HepG2 (cell line): ENCODE measurements at regions not wholly inside any gene's neighbourhood (a gene's known extent, or its start where the extent isn't known, plus 50 kb on each side); places are given as distances from the start of the nearest gene placed in this dataset.

Experiments
- ATAC-seq: fragments of 200-7000 bp; cut with Tn5 transposase; 3 replicates; pipeline ENCODE4 v1.9.1; 2020; ENCODE audit warnings: mild to moderate bottlenecking, moderate library complexity
- BruUV-seq: library from RNA; stranded (reverse); fragments of 400-500 nt; replicated peaks from 2 replicates; lab custom pipeline; 2021; lab: Mats Ljungman, UMichigan
- CTCF ChIA-PET: fragments of 300-600 bp; formaldehyde crosslinking; extraction: SDS; loops from one replicate; lab custom pipeline; 2021; ENCODE audit warnings: low total read pairs, inconsistent platforms, low intra/inter-chr PET ratio; lab: Yijun Ruan, JAX
- POLR2A ChIA-PET: fragments of 350-600 bp; sonication (Branson Sonifier 250); formaldehyde crosslinking; loops from one replicate; lab custom pipeline; 2020; ENCODE audit warnings: antibody characterized with exemption, inconsistent platforms; lab: Yijun Ruan, JAX
- DNase-seq: peaks from one replicate; pipeline ENCODE4 v3.0.0-alpha.2; 2015; ENCODE audit warnings: low spot score
- FAIRE-seq: peaks from 3 replicates; lab custom pipeline; 2011; peaks lifted over from hg19 to GRCh38; lab: Jason Lieb, UNC
- H2AFZ ChIP-seq: one replicate; pipeline ENCODE4 v1.6.1; 2011; ENCODE audit warnings: low read length, inconsistent platforms
- H3K27ac ChIP-seq: fragments of 300-600 bp; 3 replicates; pipeline ENCODE4 v1.8.0; 2011; ENCODE audit warnings: mixed run types, mild to moderate bottlenecking, mixed read lengths, low read length, inconsistent platforms; ENCODE audit not compliant: insufficient read depth; ENCODE audit errors: extremely low read length
- H3K27me3 ChIP-seq, 2 experiments: fragments of 200-600 bp in 1 of 2; 2 replicates in 1 of 2; 3 replicates in 1 of 2; pipeline versions ENCODE4 v1.6.0 to v1.8.0; 2011; ENCODE audit warnings: low read length in 2 of 2, mild to moderate bottlenecking in 2 of 2, moderate library complexity in 2 of 2, inconsistent platforms in 1 of 2; ENCODE audit not compliant: insufficient read depth in 2 of 2, control insufficient read depth in 1 of 2
- H3K36me3 ChIP-seq, 2 experiments: fragments of 200-600 bp in 1 of 2; replicated peaks in 1 of 2; 2 replicates in 1 of 2; 3 replicates in 1 of 2; pipeline versions ENCODE4 v1.5.1 to v1.8.0; 2011; ENCODE audit warnings: low read length in 2 of 2, inconsistent platforms in 1 of 2; ENCODE audit not compliant: insufficient read depth in 2 of 2, control insufficient read depth in 1 of 2
- H3K4me1 ChIP-seq: 2 replicates; pipeline ENCODE4 v1.5.1; 2012; ENCODE audit warnings: low read length, inconsistent platforms; ENCODE audit not compliant: insufficient read depth
- H3K4me2 ChIP-seq: 2 replicates; pipeline ENCODE4 v1.6.0; 2011; ENCODE audit warnings: low read depth, low read length, inconsistent platforms
- H3K4me3 ChIP-seq, 3 experiments: fragments of 200-600 bp in 1 of 3; sonication (generic), shearing (Covaris generic) in 1 of 3; replicated peaks in 1 of 3; 2 replicates each; pipeline ENCODE4 v1.5.1; 2011 to 2016; ENCODE audit warnings: low read length in 3 of 3, inconsistent platforms in 2 of 3, low read depth in 2 of 3, mild to moderate bottlenecking in 2 of 3, control low read depth in 1 of 3, mixed read lengths in 1 of 3; ENCODE audit not compliant: insufficient read depth in 1 of 3
- H3K79me2 ChIP-seq: one replicate; pipeline ENCODE4 v1.6.1; 2011; ENCODE audit warnings: low read length, inconsistent platforms; ENCODE audit not compliant: insufficient read depth
- H3K9ac ChIP-seq: 2 replicates; pipeline ENCODE4 v1.6.0; 2011; ENCODE audit warnings: mild to moderate bottlenecking, low read depth, low read length, inconsistent platforms; ENCODE audit not compliant: insufficient read depth
- H3K9me3 ChIP-seq: 2 replicates; pipeline ENCODE4 v1.5.1; 2012; ENCODE audit warnings: mild to moderate bottlenecking, low read length
- H4K20me1 ChIP-seq: 2 replicates; pipeline ENCODE4 v1.6.0; 2011; ENCODE audit warnings: inconsistent platforms, mild to moderate bottlenecking, low read length, moderate library complexity; ENCODE audit not compliant: insufficient read depth
- CTCF ChIP-seq: sonication (generic); formaldehyde crosslinking; IDR thresholded peaks from 2 replicates; pipeline ENCODE4 v1.5.0; 2020; ENCODE audit warnings: mild to moderate bottlenecking, missing genetic modification reagents, moderate library complexity
- GRHL1 ChIP-seq: sonication (generic); formaldehyde crosslinking; conservative IDR thresholded peaks from 2 replicates; pipeline ENCODE4 v1.8.0; 2022; ENCODE audit warnings: missing genetic modification reagents
- IKZF4 ChIP-seq: sonication (generic); formaldehyde crosslinking; IDR thresholded peaks from 2 replicates; pipeline ENCODE4 v1.5.1; 2020; ENCODE audit warnings: borderline replicate concordance, mild to moderate bottlenecking, low read depth, missing genetic modification reagents; ENCODE audit errors: not compliant biosample characterization
- RELA ChIP-seq: sonication (generic); formaldehyde crosslinking; IDR thresholded peaks from 2 replicates; pipeline ENCODE4 v1.4.0; 2020; ENCODE audit warnings: missing genetic modification reagents
- ZFP82 ChIP-seq: sonication (generic); formaldehyde crosslinking; IDR thresholded peaks from 2 replicates; pipeline ENCODE4 v1.5.1; 2020; ENCODE audit warnings: mild to moderate bottlenecking, missing genetic modification reagents, borderline replicate concordance
- ZFYVE20 ChIP-seq: sonication (generic); formaldehyde crosslinking; IDR thresholded peaks from 2 replicates; pipeline ENCODE4 v1.8.0; 2023; ENCODE audit warnings: low read depth, mild to moderate bottlenecking, moderate library complexity, missing genetic modification reagents, borderline replicate concordance
- ZNF34 ChIP-seq: sonication (generic); formaldehyde crosslinking; IDR thresholded peaks from 2 replicates; pipeline ENCODE4 v1.4.0; 2020; ENCODE audit warnings: mild to moderate bottlenecking, missing genetic modification reagents, borderline replicate concordance
- ZNF550 ChIP-seq: sonication (generic); formaldehyde crosslinking; IDR thresholded peaks from 2 replicates; pipeline ENCODE4 v1.4.0; 2020; ENCODE audit warnings: mild to moderate bottlenecking, missing genetic modification reagents, borderline replicate concordance
- ZNF570 ChIP-seq: sonication (generic); formaldehyde crosslinking; IDR thresholded peaks from 2 replicates; pipeline ENCODE4 v1.4.0; 2020; ENCODE audit warnings: mild to moderate bottlenecking, missing genetic modification reagents, borderline replicate concordance
- ZSCAN21 ChIP-seq: sonication (generic); formaldehyde crosslinking; IDR thresholded peaks from 2 replicates; pipeline ENCODE4 v1.8.0; 2022; ENCODE audit warnings: mild to moderate bottlenecking, missing genetic modification reagents, moderate library complexity, borderline replicate concordance
- WGBS: methylation state at CpG from one replicate; pipeline ENCODE4 v1.1.6; 2017; ENCODE audit warnings: low lambda C conversion rate; 5-methylcytosine and 5-hydroxymethylcytosine counted together
- in situ Hi-C: cut with HindIII; loops from 2 replicates; pipeline ENCODE4 v1.10.0; 2017; ENCODE audit warnings: low pct_unique_long_range_greater_than_20kb; ENCODE audit not compliant: extremely low pct_ligation_motif_present
- intact Hi-C: fragments of 100-400 bp; cut with micrococcal nuclease; formaldehyde crosslinking; loops from one replicate; pipeline ENCODE4 v1.10.0; 2022; ENCODE audit not compliant: unreplicated experiment

- intact Hi-C loops (no loop called here), in situ Hi-C loops (no loop called here)
- CTCF ChIA-PET, result no interaction called here
- 8% methylated on average over 10 of the region's 14 CpGs for WGBS
- no peaks in the 10 kb centered on the region for H3K79me2 ChIP-seq
- H4K20me1 ChIP-seq, result no peaks in the 10 kb centered on the region
- H2AFZ ChIP-seq, result no peak overlapping the region
- no peak for TF ChIP-seq GRHL1 (CRISPR knock-in tag)
- 0 out of 2 replicates have a peak, but pooled peaks have one; percentile 5 for TF ChIP-seq CTCF (CRISPR knock-in tag)
- peaks cover 0 to 7% of the 10 kb centered on the region in 2 experiments; a peak in 3 of 5 replicates for H3K27me3 ChIP-seq
- H3K27ac ChIP-seq, result no peak overlapping the region
- no peak for FAIRE-seq
- H3K4me3 ChIP-seq, result no peak overlapping the region
- no TSS peak for BruUV-seq
- no peaks in the 10 kb centered on the region for H3K4me1 ChIP-seq
- H3K9me3 ChIP-seq, result no peaks in the 10 kb centered on the region
- no peaks in the 10 kb centered on the region for H3K36me3 ChIP-seq
- ATAC-seq, result peak; percentile 46; the same call in 2 of the 3 replicates
- no peak overlapping the region for H3K4me2 ChIP-seq
- no peak for DNase-seq
- POLR2A ChIA-PET, result no interaction called here
- no peak overlapping the region for H3K9ac ChIP-seq
These were observed 144.8 kb downstream of the TPRA1 start for GRCh38 chr3:127445581-127446343.

- H3K9me3 ChIP-seq, result no peaks in the 10 kb centered on the region
- DNase-seq (no peak), FAIRE-seq (no peak), ATAC-seq (no peak)
- WGBS, result 0% methylated on average over 2 of the region's 2 CpGs
- H3K27ac ChIP-seq, result no peak overlapping the region
- ChIA-PET CTCF (no interaction called here), POLR2A (no interaction called here)
- no peak overlapping the region for H3K4me2 ChIP-seq
- no peaks in the 10 kb centered on the region for H4K20me1 ChIP-seq
- peaks cover 0 to 7% of the 10 kb centered on the region in 2 experiments; a peak in 3 of 5 replicates for H3K27me3 ChIP-seq
- in situ Hi-C loops (no loop called here), intact Hi-C loops (no loop called here)
- no peaks in the 10 kb centered on the region for H3K4me1 ChIP-seq
- no peak overlapping the region for H3K9ac ChIP-seq
- no peak overlapping the region for H2AFZ ChIP-seq
- H3K79me2 ChIP-seq, result no peaks in the 10 kb centered on the region
- no peak overlapping the region for H3K4me3 ChIP-seq
- no peaks in the 10 kb centered on the region for H3K36me3 ChIP-seq
- no TSS peak for BruUV-seq
- TF ChIP-seq ZFYVE20 (CRISPR knock-in tag) (no peak), RELA (CRISPR knock-in tag) (no peak), ZNF550 (CRISPR knock-in tag) (no peak), ZSCAN21 (CRISPR knock-in tag) (no peak), IKZF4 (CRISPR knock-in tag) (no peak), ZFP82 (CRISPR knock-in tag) (no peak), ZNF34 (CRISPR knock-in tag) (no peak), ZNF570 (CRISPR knock-in tag) (no peak)
These were observed 145.8 kb downstream of the TPRA1 start for GRCh38 chr3:127444761-127445160.
